NT2/D1 (cell line): ENCODE measurements at regions not wholly inside any gene's neighbourhood (a gene's known extent, or its start where the extent isn't known, plus 50 kb on each side); places are given as distances from the start of the nearest gene placed in this dataset.

ENCODE experiments used
- SUZ12 ChIP-seq: IDR thresholded peaks from 2 replicates; pipeline ENCODE4 v1.6.1; 2011; ENCODE audit not compliant: insufficient read length, insufficient read depth; ENCODE audit errors: extremely low read depth
- YY1 ChIP-seq: IDR thresholded peaks from 2 replicates; pipeline ENCODE4 v1.6.1; 2011; ENCODE audit not compliant: insufficient read length, insufficient read depth
- ZNF274 ChIP-seq: IDR thresholded peaks from 2 replicates; pipeline ENCODE4 v1.6.1; 2011; ENCODE audit warnings: mild to moderate bottlenecking, low read depth, low read length

GRCh38 chr1:170395149-170395548 lies 136.8 kb upstream of the GORAB start:
- TF ChIP-seq YY1 (no peak), ZNF274 (no peak), SUZ12 (no peak)
